HG03469 (cell line): ENCODE measurements at regions not wholly inside any gene's neighbourhood (a gene's known extent, or its start where the extent isn't known, plus 50 kb on each side); places are given as distances from the start of the nearest gene placed in this dataset.
"Not testable (repeated sequence)": the region's sequence is repeated elsewhere in the genome, so short reads cannot be mapped to it uniquely, and the experiment has no call there.

Source experiments
- ATAC-seq: cut with Tn5 transposase; IDR thresholded peaks from one replicate; pipeline ENCODE4 v1.9.1; 2021; ENCODE audit warnings: mild to moderate bottlenecking, moderate library complexity, moderate number of reproducible peaks; ENCODE audit not compliant: unreplicated experiment

GRCh38 chr7:152905949-152906348, 146.4 kb downstream of the ACTR3B start:
- ATAC-seq = no peak

- no peak for ATAC-seq
Measured at GRCh38 chr7:152907042-152907761, 147.7 kb downstream of the ACTR3B start.

GRCh38 chr7:152909280-152909679, 149.7 kb downstream of the ACTR3B start:
- no peak for ATAC-seq

GRCh38 chr7:152909683-152910544, 150.4 kb downstream of the ACTR3B start:
- ATAC-seq = no peak

GRCh38 chr7:152910545-152911225, 151.1 kb downstream of the ACTR3B start:
- ATAC-seq = no peak

GRCh38 chr7:152911226-152911560, 151.6 kb downstream of the ACTR3B start:
- ATAC-seq = no peak

GRCh38 chr7:152911922-152912321, 152.4 kb downstream of the ACTR3B start:
- no peak for ATAC-seq

- no peak for ATAC-seq
Measured at GRCh38 chr7:152912511-152912910, 153.0 kb downstream of the ACTR3B start.

- no peak for ATAC-seq
Measured at GRCh38 chr7:152913492-152913891, 153.9 kb downstream of the ACTR3B start.

- no peak for ATAC-seq
Measured at GRCh38 chr7:152914014-152914844, 154.7 kb downstream of the ACTR3B start.

- ATAC-seq = not testable (repeated sequence)
Measured at GRCh38 chr7:152914845-152915102, 155.2 kb downstream of the ACTR3B start.

GRCh38 chr7:152922318-152923081, 162.9 kb downstream of the ACTR3B start:
- ATAC-seq = no peak

GRCh38 chr7:152923711-152924110, 164.2 kb downstream of the ACTR3B start:
- ATAC-seq = no peak

GRCh38 chr7:152924238-152924637, 164.7 kb downstream of the ACTR3B start:
- no peak for ATAC-seq

- ATAC-seq = no peak
Measured at GRCh38 chr7:152924826-152925411, 165.4 kb downstream of the ACTR3B start.

GRCh38 chr7:152925412-152926147, 166.0 kb downstream of the ACTR3B start:
- no peak for ATAC-seq

GRCh38 chr7:152931633-152932032, 172.1 kb downstream of the ACTR3B start:
- no peak for ATAC-seq

GRCh38 chr7:152937282-152937681, 177.7 kb downstream of the ACTR3B start:
- ATAC-seq = no peak

- ATAC-seq = not testable (repeated sequence)
Measured at GRCh38 chr7:152946616-152947015, 187.1 kb downstream of the ACTR3B start.
